Lower leg skin (tissue), 3 donors: ENCODE measurements at regions not wholly inside any gene's neighbourhood (a gene's known extent, or its start where the extent isn't known, plus 50 kb on each side); places are given as distances from the start of the nearest gene placed in this dataset.

Experiments used
- POLR2A ChIP-seq, 2 donors: fragments of 450-650 bp; IDR thresholded peaks; one replicate each; pipeline ENCODE4 v1.6.1; 2016 to 2017; ENCODE audit warnings: antibody characterized with exemption in 2 of 2, mild to moderate bottlenecking in 1 of 2, moderate library complexity in 1 of 2
- TF ChIP-seq, protein P1 (sequence below), 3 donors: fragments of 450-650 bp; IDR thresholded peaks; one replicate each; pipeline ENCODE4 v1.5.1; 2016; ENCODE audit warnings: antibody characterized with exemption in 3 of 3, mild to moderate bottlenecking in 3 of 3, moderate library complexity in 2 of 3

DNA sequence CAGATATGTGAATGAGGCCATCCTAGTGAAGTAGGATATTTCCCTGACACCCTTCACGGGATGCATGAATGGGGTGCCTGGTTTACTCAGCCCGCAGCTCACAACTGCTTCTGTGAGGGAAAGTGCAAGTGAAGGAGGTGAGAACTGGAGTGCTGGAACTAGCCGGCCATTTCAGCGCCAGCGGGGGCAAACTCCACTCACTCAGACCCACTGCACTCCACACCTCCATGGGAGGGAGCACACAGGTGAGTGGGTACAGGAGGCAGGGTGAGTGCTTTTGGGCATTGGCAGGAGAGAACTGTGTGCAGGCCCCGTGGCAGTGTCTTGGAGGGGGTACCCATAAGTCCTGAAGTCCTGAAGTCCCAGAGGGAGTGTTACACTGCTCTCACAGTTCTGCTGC is 1008.4 kb downstream of the SLC6A15 start:
- TF ChIP-seq, protein P1, sequence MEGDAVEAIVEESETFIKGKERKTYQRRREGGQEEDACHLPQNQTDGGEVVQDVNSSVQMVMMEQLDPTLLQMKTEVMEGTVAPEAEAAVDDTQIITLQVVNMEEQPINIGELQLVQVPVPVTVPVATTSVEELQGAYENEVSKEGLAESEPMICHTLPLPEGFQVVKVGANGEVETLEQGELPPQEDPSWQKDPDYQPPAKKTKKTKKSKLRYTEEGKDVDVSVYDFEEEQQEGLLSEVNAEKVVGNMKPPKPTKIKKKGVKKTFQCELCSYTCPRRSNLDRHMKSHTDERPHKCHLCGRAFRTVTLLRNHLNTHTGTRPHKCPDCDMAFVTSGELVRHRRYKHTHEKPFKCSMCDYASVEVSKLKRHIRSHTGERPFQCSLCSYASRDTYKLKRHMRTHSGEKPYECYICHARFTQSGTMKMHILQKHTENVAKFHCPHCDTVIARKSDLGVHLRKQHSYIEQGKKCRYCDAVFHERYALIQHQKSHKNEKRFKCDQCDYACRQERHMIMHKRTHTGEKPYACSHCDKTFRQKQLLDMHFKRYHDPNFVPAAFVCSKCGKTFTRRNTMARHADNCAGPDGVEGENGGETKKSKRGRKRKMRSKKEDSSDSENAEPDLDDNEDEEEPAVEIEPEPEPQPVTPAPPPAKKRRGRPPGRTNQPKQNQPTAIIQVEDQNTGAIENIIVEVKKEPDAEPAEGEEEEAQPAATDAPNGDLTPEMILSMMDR (IDR thresholded peaks at IDR 0.05): no peak
- TF ChIP-seq POLR2A (IDR thresholded peaks at IDR 0.05): no peak
